ENCODE measurements at regions not wholly inside any gene's neighbourhood (a gene's known extent, or its start where the extent isn't known, plus 50 kb on each side); places are given as distances from the start of the nearest gene placed in this dataset.

DNA sequence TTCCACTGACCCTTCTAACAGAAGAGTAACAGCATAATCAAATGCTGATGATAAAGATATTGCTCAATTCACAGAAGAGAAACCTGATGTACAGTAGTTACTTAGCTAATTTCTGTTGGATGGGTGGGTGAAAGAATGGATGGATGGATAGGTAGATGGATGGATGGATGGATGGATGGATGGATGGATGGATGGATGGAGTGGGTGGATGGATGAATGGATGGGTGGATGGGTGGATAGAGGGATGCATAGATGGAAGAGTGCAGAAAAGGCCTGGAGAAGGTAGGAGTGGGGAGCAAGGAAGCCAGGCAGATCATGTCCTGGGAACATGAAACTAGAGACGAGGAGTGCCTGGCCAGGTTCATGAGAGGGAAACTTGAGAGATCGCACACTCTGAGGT, 520.9 kb downstream of the BCL11B start:
- DNase-seq: no peak

DNA sequence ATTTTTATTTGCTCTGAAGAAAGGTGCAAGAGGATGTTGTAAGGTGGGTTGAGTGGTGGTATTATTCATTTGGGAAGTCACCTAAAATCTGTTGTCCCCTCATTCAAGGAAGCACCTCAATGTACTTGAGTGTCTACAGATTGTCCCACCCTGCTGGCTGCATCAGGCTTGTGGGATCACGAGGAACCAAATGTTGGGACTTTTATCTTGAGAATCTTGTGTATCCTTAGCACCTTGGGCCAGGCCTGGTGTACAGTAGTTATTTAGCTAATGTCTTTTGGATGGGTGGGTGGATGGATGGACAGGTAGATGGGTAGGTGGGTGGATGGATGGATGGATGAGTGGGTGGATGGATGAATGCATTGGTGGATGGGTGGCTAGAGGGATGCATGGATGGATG, 519.3 kb downstream of the BCL11B start:
- DNase-seq: no peak

DNA sequence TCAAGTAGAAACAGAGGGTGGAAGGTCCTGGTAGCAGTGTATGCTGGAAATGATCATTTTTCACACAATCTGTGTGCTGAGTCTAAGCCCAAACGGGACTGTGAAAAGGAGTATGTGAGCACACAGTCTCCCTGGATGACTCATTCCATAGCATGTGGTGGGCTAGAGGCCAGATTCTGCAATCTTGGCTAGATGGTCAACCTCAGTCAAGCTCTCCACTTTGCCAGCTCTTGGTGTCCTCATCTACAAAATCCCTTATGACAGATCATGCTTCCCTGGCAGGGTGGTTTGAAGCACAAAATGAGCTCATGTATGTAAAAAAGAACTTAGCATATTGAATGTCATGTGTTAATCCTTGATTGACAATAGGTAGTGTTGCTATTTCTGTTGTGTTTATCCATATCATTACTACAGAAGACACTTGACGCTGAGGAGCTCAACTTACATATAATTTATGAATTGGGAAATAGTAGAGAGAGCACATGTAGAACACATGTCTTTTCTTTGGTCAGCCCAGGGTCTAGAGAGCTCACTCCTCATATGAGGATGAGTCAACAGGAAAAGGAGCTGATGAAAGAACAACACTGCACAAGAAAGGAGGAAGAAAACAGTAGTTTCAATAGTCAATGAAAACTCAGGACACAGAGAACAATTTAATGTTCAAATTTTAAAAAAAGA, 517.5 kb downstream of the BCL11B start:
- DNase-seq: no peak

DNA sequence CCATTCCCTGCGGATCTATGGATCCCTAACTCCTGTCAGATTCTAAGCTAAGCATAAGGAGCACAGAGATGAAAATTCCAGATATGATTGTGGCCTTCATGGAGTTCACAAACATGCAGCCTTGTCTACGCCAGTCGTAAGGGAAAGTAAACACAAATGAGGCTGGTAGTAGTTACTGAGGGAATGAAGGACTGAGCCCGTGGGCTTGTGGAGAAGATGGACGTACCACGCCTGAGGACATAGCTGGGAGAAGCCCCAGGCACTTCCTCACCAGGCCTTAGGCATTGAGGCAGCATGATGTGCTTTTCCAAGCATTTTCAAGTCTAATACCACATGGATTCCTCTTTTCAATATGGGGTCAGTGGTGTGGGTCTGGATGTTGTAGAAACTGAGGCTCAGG, 515.2 kb downstream of the BCL11B start:
- no peak for DNase-seq

DNA sequence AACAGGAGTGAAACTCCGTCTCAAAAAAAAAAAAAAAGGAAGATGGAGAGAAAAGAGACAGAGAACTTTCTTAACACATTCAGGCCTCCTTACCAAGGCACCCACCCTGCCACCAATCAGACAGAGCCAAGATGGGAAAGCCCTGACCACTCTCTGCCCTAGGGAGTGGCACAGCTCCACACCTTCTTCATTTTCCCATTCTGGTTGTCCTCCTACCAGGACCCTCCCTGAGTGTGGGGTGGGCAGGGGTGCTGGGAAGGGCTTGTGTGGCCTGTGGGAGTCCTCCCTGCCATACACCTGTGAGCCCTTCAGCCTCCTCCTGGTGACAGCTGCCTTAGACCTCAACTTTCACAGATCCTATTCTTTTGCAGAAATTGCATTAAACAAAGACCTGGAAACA, 513.6 kb downstream of the BCL11B start:
- DNase-seq: no peak

DNA sequence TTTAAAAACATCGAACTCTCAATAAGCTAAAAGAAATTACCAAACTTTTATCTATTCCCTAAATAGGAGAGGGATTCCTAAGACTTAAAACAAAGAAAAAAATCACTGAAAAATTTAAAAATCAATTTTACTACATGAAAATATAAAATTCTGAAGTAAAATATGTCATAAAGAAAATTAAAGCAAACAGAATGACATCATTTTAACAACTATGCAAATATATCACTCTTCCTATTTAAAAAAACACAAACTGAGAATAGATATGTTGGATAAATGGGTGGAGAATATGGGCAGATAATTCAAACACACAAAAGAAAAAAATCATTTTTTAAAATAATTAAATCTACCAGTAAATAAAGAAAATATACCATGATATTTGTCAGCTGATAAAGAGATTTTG, 510.0 kb downstream of the BCL11B start:
- no peak for DNase-seq

DNA sequence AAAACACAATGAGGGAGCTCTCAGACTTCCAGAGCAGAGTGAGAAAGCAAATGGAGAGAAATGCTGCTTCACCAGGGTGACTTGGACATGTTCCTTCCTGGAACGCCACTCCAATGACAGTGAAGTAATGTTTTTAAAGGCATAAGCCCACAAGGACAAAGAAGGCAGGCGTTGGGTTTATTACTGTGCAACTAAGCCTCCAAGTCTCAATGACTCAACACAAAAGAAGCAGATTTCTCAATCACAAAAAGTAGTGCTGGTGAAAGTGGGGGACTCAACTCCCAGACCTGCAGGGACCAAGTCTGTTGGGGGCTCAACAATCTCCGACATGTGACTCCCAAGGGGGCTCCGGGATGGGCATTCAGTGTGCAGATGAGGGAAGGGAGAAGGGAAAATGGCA, 505.2 kb downstream of the BCL11B start:
- DNase-seq: no peak

DNA sequence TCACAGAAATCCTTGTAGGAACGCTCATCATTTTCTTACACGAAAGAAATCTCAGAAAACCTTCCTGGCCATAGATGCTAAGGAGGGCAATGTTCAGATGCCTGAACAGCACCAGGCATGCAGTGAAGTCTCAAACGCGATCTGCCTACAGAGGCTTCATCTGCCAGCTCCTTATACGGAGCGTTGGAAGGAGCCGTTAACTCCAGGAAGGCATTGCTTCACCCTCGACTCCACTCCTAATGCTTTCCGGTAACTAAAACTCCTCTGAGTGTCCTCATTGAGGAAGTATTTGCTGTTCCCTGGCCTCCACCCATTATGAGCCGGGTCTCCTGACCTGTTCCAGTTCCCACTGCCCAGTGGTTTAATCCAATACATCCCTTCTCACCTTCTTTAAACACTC, 502.7 kb downstream of the BCL11B start:
- DNase-seq: no peak

DNA sequence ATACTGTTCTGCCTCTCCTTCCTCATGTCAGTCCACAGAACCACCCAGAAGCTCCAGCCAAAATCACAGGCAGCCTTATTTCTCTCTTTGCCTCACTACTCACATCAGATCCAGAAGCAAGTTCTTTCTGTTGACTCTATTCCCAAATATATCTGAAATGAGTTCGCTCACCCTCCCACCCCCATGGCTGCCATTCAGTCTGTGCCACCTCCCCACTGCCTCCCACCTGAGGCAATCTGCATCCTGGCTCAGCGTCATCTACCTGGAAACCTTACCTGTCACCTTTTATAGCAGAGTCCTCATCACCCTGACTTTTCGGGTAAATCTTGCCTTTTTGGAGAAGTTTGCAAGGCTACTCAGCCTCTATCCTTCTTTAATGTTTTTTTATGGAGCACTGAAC, 501.8 kb downstream of the BCL11B start:
- no peak for DNase-seq

DNA sequence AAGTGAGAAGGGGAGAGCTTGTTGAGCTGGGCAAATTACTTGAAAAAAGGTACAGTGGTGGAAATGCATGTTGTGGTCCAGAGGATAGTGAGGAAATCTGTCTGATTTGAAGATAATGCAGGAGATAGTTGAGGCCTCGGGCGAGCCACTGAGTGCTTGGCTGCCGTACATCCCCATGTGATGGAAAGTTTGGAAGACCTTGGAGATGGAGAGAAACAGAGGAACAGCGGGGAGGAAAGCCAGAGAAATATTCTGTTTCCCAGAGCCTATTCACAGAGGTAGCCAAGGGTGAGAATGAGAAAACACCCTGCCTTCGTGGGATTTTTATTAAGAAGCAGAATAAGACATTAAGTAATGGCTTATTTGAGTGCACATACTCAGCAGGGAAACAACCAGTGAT, 498.2 kb downstream of the BCL11B start:
- DNase-seq: no peak

DNA sequence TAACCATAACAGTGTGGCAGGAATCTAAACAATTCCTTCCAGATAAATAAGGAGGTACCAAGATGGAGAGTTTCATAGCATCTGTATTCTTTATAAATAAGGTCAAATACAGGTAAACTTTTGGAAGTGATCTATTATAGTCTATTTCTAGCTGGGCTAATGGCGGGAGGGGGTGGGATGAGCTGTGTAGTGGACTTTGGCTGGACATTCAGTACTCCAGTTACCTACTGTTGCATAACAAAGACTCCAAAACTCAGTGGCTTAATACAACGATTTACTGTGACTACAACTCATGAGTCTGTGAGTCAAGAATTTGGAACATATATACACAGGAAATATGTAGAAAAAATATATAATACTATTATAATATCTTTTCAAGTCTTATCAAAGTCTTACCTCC, 496.1 kb downstream of the BCL11B start:
- no peak for DNase-seq

DNA sequence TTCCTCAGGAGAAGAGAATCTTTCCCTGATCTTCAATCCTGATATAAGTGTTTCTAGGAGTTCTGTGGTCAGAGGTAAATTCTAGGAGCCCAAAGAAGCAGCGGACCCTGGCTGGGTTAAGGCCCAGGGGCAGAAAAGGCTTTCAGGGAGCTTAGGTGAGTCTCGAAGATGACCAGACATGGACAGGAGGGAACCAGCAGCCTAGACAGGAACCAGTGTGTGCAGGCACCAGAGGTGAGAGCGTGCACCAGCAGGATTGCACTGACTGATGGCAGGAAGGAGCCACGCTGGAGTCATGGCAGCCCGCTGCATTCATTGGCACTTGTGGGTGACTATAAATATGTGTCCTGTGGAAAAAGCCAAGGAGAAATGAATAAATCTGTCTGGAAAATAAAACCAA, 489.9 kb downstream of the BCL11B start:
- DNase-seq: no peak

DNA sequence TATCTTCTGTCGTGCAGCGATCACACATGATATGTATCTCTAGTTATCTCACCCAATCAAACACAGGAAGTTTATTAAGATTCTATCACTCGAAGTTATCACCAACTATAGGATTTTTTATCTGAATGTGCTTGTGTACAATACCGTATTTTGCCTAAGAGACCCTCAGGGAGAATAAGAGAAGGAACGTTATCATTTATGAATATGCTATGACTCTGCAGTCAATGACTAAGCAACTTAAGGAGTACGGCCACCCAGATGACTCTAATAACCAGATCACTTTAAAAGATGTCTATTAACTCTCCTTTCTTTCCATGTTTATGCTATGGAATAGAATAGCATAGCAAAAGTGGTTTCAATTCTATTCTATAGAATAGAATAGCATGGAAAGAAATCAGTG, 486.4 kb downstream of the BCL11B start:
- no peak for DNase-seq

DNA sequence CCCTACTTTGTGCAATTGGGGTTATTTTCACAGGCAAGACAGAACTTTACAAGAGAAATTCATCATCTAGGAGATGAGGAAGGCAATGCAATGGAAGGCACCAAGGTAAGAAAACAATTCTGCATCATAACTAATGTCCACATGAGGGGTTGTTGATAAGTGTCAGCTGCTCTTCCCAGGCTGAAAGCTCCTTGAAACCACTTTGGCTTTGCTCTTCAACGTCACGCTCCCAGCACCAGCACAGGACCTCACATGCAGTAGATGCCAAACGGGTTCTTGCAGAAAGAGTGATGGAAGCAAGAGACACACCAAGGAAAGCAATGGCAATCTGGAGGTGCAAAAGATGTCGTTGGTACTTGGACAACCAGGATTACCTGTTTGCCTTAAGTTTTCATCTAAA, 485.5 kb downstream of the BCL11B start:
- DNase-seq: no peak

DNA sequence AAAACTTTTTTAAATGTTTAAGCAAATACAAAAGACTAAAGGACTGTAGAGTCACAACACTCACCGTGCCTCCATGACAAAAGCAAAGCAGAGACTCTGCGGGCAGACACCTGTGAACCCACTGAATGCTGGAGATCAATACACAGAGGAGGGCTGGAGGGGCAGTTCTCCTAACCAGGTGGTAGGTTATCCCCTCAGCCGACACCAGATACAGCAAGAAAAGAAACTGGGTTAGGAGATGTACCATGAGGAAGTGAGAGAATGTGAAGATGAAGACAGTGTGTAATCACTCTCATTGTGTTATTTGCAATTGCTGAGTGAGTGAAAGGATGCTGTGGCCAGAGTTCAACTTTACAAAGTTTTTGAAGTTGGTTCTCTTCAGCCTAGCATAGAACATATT, 480.3 kb downstream of the BCL11B start:
- no peak for DNase-seq

DNA sequence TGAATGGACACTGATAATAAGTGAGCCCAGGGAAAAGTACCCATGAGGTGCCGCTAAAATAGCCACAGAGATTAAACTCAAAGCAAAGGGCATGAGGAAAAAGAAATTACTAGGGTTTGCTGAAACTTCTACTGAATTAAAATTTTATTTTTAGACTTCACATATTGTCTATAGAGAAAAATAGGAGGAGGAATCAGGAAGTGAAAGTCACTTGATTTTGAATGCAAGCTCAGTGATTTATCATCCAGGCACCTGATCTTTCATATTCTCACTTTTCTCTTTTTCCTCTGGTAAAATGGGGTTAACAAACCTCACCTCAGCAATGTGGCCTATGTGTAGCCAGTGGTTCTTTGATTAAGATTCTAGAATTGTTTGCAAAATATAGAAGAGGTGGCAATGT, 479.8 kb downstream of the BCL11B start:
- no peak for DNase-seq

DNA sequence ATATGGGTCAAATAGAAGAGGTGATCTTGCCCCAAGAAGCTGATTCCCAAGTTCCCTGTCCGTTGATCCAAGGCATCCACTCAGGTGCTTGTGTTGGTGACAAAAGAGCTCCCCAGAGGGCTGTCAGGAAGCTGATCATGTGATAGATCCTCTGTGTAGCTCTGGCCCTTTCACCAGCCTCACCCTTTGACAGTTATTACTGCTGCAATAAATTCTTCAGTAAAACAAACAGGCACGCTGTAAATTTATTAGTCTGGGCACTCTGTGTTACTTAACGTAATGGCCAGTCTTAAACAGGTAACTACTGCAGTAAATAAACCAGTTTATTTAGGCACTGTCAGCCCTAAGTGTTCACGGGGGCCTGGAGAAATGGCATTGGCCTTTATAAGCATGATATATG, 473.9 kb downstream of the BCL11B start:
- DNase-seq: no peak

DNA sequence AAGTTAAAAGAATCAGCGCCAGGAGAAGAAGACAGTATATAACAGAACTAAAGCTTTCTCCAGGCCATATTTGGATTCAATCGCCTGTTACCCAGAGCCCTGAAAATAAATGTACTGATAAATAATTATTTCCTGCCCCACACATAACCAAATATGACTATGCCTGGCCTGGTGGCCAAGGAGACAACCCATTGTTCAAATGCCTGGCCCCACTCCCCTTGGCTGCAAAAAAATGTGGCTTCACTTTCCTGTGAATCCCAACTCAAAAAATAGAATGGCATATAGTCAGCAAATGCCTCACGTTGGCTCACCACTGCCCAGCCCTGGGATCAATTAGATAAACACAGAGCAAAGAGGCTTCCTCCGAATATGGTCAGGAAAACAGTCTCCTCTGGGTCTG, 472.1 kb downstream of the BCL11B start:
- DNase-seq: no peak

DNA sequence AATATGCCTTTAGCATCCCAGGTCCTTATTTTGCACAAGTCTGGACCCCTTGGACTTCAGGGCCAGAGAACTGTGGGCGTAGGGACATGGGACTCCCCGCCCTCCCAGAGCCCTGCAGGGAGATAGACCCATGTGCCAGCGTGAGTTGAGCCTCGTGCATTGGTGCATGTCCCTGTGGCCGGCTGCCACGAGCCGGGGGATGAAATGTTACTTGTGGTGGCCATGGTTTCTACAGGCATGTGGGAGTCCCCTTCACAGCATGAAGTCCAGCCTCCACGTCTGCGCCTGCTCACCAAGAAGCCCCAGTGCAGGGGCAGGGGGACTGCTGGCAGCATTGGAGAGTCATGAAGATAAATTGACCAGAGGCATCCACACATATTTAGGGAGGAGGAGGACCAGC, 470.0 kb downstream of the BCL11B start:
- DNase-seq: no peak

DNA sequence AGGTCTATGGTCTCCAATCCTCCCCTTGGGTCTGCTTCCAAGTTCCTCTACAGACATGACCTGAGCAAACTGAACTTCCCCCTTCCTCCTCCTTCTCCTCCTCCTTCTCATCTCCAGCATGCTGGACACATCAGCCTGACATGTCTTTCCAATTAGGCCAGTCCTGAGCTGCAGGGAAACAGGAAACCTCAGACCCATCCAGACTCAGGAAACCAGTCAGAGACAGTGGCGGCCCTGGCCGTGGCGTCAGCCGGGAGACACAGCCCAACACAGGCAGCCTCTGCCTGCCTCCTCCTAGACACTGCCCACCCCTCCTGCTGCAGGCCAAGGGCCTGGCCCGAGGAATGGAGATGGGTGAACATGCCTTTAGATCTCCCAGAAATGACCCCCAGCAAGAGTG, 468.8 kb downstream of the BCL11B start:
- no peak for DNase-seq

DNA sequence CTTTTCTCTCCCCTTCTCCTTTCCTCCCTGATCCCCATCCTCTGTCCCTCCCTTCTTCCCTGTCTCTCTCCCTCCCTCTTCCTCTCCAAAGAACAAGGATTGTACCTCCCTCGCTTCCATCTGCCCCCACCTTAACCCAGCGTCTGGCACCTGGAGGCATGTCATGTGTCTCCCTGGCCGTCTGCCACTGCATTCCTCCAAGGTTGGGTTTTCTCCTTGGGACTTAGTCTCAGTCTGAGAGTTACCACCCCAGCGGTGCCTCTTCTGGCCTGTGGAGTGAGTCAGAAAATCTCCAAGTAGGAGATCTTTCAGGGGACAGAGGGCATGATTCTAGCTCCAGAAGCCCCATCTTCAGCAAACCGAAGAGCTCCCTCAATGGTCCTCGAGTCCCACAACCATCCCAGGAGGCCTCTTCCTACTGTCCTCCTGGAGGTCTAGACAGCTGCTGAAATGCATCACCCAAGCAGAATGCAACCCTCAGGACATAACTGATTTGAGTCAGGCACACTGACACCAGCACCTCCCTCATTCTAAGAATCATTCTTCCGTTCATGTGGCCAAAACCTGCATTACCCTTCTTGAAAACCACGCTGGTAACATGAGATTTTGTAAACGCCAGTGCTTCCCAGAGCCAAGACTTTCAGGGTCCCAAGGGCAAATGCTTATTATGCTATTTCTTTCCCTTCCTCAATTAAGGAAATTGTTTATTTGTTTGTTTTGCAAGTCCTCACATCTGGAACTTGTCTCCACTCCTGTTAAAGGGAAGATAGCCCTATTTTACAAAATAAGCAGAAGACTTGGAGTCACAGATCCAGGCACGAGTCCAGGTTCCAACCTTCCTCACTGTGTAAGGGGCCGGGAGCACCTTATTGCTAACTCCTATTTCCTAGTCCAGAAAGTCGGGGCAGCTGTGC, 463.2 kb downstream of the BCL11B start:
- DNase-seq: no peak

DNA sequence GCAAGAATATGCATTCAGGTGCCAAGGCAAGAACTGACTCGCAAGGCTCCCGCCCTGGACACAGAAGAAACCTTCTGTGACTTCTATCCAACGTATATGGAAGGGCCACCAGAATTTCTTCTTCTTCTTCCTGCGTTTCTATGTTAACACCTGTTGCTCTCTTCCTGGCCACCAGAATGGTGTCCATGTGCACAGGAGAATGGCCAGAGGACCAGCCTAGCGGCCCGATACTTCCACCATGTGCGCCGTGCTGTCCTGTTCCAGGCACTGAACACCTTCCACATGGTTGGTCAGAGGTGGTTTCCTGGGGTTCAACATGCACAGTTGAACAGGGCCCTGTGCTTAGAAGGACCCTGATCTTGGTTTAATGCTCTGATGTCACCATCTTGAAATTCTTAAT, 455.8 kb downstream of the BCL11B start:
- no peak for DNase-seq

DNA sequence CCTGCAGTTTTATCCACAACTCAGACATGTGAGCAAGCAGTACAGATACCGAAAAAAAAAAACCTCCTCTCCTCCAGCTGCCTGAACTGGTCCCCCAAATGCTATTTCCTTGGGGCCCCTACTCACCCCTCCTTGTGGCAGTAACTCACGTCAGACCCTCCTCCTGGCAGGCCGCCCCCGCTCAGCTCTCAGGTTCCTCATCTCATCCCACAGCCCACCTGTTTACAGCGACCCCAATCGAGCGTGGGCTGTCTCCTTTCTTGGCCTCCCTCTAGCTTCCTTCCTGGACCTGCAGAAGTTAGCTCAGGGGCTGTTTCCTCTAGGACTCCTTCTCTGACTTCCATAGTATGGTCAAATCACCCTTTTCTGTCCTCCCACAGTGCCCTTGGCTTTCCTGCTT, 455.3 kb downstream of the BCL11B start:
- DNase-seq: no peak

DNA sequence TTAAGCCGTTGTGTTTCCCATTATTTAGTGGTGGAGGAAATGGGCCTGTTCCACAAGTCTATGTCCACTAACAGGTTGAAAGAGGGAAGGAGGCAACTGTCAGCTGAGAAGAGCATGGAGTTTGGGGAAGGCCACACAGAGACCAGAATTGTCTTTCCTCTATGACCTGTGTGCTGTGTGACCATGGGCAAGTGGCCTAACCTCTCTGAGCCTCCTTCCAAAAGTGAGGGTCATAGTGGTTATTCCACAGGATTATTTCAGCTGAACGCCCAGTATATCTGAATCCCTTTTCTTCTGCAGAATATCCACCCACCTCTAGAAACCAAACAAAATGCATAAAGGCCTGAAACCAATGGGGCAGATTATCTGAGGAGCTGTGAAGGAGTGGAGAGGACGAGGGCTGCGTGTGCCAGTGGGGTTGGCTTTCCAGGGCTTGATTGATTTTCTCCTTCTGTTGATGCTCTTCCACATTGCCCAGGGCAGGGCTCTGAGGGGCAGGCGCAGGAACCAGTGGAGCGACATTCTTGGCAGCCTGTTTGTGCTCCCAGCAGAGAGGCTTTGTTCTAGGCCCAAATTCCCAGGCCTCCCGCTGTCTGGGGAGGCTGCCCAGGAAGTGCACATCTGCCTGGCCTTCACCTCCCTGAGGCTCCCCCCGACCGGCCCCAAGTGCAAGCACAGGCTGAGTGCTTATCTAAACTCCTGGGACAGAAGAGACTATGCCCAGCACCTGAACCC, 452.7 kb downstream of the BCL11B start:
- no peak for DNase-seq
